HEK293 (cell line): ENCODE measurements at regions not wholly inside any gene's neighbourhood (a gene's known extent, or its start where the extent isn't known, plus 50 kb on each side); places are given as distances from the start of the nearest gene placed in this dataset.

Experiments
- CTCF ChIP-seq: fragments of 450-650 bp; formaldehyde crosslinking; IDR thresholded peaks from 2 replicates; pipeline ENCODE4 v1.5.1; 2016; ENCODE audit warnings: missing biosample characterization, missing genetic modification characterization
- MZF1 ChIP-seq: fragments of 450-650 bp; formaldehyde crosslinking; IDR thresholded peaks from 2 replicates; pipeline ENCODE4 v1.5.1; 2017; ENCODE audit warnings: missing biosample characterization, missing genetic modification characterization, borderline replicate concordance
- PRDM10 ChIP-seq: fragments of 450-650 bp; formaldehyde crosslinking; IDR thresholded peaks from 2 replicates; pipeline ENCODE4 v1.5.1; 2016; ENCODE audit warnings: missing biosample characterization, missing genetic modification characterization
- REST ChIP-seq: fragments of 450-650 bp; formaldehyde crosslinking; IDR thresholded peaks from 2 replicates; pipeline ENCODE4 v1.5.1; 2016; ENCODE audit warnings: missing biosample characterization, missing genetic modification characterization
- TCF7L2 ChIP-seq: IDR thresholded peaks from 2 replicates; pipeline ENCODE4 v1.6.1; 2011; ENCODE audit warnings: low read depth, mild to moderate bottlenecking, inconsistent platforms, low read length, moderate library complexity, borderline replicate concordance
- YY1 ChIP-seq: fragments of 450-650 bp; formaldehyde crosslinking; IDR thresholded peaks from 2 replicates; pipeline ENCODE4 v1.5.1; 2018; ENCODE audit warnings: missing biosample characterization, missing genetic modification characterization
- ZBTB49 ChIP-seq: fragments of 450-650 bp; formaldehyde crosslinking; IDR thresholded peaks from 2 replicates; pipeline ENCODE4 v1.5.1; 2016; ENCODE audit warnings: missing biosample characterization, missing genetic modification characterization, low read depth
- ZNF423 ChIP-seq: fragments of 450-650 bp; formaldehyde crosslinking; IDR thresholded peaks from 2 replicates; pipeline ENCODE4 v1.5.1; 2016; ENCODE audit warnings: missing biosample characterization, missing genetic modification characterization
- ZNF513 ChIP-seq: fragments of 450-650 bp; IDR thresholded peaks from 2 replicates; pipeline ENCODE4 v1.5.1; 2018; ENCODE audit warnings: missing biosample characterization, missing genetic modification characterization
- ZNF777 ChIP-seq: fragments of 450-650 bp; formaldehyde crosslinking; IDR thresholded peaks from 2 replicates; pipeline ENCODE4 v1.5.1; 2017; ENCODE audit warnings: missing biosample characterization, missing genetic modification characterization, borderline replicate concordance
- ZNF785 ChIP-seq: fragments of 450-650 bp; formaldehyde crosslinking; IDR thresholded peaks from 2 replicates; pipeline ENCODE4 v1.5.1; 2016; ENCODE audit warnings: missing biosample characterization, missing genetic modification characterization

GRCh38 chr15:93644595-93644994 lies 555.6 kb upstream of the RGMA start:
- TF ChIP-seq REST (tag by site-specific recombination) = no peak
- no peak for TF ChIP-seq CTCF (tag by site-specific recombination)
- no peak for TF ChIP-seq MZF1
- TF ChIP-seq ZNF513 (tag by site-specific recombination) = no peak
- TF ChIP-seq ZBTB49 (tag by site-specific recombination) = no peak
- no peak for TF ChIP-seq ZNF777 (tag by site-specific recombination)
- TF ChIP-seq ZNF423 (tag by site-specific recombination) = no peak
- no peak for TF ChIP-seq ZNF785 (tag by site-specific recombination)
- no peak for TF ChIP-seq TCF7L2
- no peak for TF ChIP-seq PRDM10 (tag by site-specific recombination)
- TF ChIP-seq YY1 (tag by site-specific recombination) = no peak
